ENCODE measurements at regions not wholly inside any gene's neighbourhood (a gene's known extent, or its start where the extent isn't known, plus 50 kb on each side); places are given as distances from the start of the nearest gene placed in this dataset.
"Not testable (repeated sequence)": the region's sequence is repeated elsewhere in the genome, so short reads cannot be mapped to it uniquely, and the experiment has no call there.

DNA sequence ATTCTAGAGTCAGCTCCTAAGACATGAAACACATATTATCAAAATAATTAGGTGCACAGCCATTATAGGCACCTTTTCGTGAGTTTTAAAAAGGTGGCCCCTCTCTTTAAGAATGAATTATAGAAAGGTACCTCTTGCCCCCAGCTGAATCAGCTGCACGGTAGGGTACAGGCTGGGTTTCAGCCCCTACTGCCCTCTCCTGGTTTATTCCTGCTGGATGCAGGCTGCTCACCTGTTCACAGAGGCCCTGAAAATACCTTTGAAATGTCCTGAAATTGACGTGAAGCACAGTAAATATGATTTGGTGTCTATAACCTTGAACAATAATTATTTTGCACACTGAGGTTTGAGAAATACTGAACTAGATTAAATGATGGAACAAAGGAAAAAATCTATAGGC is 504.8 kb upstream of the SGCD start:
- H3K4me1 Mint-ChIP-seq = no peaks in the 10 kb centered on the region
- ChIA-PET POLR2A (no interaction called here), CTCF (no interaction called here)
- no peaks in the 10 kb centered on the region for H3K36me3 Mint-ChIP-seq (ENCODE audit: low read depth)
- no peak overlapping the region for H3K27ac Mint-ChIP-seq
- DNase-seq = no peak
- no peaks in the 10 kb centered on the region for H3K27me3 Mint-ChIP-seq
- H3K9me3 Mint-ChIP-seq = no peaks in the 10 kb centered on the region
- no peak overlapping the region for H3K4me3 Mint-ChIP-seq

DNA sequence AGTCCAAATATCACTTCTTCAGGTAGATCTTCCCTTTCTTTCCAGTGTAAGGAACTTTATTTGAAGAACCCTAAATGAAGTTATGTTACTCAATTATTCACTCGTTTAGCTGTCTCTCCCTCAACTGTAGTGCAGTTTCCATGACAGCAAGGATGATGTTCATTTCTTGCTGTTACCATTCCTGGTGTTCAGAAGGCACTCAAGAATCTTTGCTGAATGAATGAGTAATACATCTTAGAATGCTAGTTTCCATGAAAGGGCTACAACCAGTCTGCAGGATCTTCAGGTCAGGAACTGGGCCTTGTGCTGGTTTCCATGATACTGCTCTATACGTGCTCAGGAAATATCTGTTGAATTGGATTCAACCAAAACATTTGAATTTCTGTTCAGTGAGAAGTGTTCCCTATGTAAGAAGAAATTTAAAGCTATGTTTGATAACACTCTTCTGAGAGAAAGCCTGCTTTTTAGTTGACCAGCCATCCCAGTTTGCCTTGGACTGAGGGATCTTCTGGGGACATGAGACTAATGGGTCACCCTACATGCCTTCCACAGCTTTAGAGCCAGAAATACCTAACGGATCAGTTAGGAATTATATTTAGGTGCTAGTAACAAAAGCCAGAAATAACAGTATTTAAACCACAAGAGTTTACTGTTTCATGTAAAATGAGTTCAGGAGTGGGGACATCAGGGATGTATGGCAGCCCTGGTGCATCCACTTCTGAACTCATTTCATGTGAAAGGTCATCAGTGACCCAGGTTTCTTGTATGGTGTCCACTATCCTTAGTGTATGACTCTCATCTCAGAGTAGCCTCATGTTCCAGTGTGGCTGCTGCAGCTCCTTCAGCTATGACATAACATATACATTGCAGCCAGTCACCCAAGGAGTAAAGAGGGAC is 500.1 kb upstream of the SGCD start:
- Mint-ChIP-seq H3K27me3 (no peaks in the 10 kb centered on the region), H3K27ac (no peak overlapping the region), H3K4me3 (no peak overlapping the region), H3K4me1 (peaks cover 2% of the 10 kb centered on the region), H3K36me3 (ENCODE audit: low read depth) (no peaks in the 10 kb centered on the region), H3K9me3 (no peaks in the 10 kb centered on the region)
- ChIA-PET CTCF (no interaction called here), POLR2A (no interaction called here)
- DNase-seq = no peak

DNA sequence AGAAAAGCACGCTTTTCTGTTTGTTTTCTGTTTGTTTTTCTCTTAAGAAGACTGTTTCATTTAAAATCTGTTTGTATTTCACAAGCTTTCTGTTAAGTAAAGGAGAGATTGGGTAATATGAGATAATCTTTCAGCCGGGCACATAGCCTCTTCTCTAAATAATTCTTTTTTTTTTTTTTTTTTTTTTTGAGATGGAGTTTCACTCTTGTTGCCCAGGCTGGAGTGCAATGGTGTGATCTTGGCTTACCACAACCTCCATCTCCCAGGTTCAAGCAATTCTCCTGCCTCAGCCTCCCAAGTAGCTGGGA is 499.5 kb upstream of the SGCD start:
- CTCF ChIA-PET = not testable (repeated sequence)

DNA sequence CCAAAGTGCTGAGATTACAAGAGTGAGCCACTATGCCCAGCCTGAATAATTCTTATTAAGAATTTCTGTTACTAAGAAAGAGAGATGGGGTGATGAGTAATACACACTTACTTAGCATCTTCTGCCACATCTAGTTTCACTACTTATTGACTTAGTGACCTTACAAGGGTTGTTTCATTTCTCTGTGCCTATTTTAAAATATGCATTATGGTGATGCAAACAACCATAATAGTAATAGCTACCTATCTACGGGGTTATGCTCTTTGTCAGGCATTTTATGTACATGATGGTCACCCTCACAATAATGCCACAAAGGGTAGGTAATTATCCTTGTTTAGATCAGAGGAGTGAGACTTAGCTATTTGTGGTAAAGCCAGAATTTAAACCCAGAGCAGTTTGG is 499.0 kb upstream of the SGCD start:
- CTCF ChIA-PET = no interaction called here

More for the DNA sequence above, 499.5 kb upstream of the SGCD start:
- H3K9me3 Mint-ChIP-seq; H3K4me3 Mint-ChIP-seq; DNase-seq; H3K36me3 Mint-ChIP-seq (ENCODE audit: low read depth); H3K4me1 Mint-ChIP-seq; H3K27ac Mint-ChIP-seq; H3K27me3 Mint-ChIP-seq: not testable (repeated sequence)
- POLR2A ChIA-PET = interaction anchor here (0.9 kb wide), 1 partner anchor 9 kb away, joined by 3 read pairs; no protein-coding TSS in a partner anchor

DNA sequence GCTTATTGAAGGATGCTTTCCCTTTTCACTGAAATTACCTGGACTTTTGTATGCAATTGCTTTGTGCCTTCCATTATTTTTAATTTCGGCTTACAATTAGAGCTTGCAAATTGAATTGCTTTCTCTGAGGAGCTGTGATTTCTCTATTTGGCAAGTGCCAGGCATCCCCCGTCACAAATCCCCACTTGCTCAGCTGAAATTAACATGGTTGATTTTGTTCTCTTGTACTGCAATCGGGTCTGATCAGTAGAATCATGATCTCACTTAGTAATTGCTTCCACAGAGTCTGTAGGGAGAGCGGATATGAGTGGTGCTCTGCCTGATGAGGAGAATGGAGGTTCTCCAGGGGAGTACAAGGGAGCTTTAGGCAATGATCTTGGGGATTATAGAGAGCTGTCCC is 495.5 kb upstream of the SGCD start:
- H3K4me3 Mint-ChIP-seq = no peak overlapping the region
- H3K4me1 Mint-ChIP-seq = peaks cover 2% of the 10 kb centered on the region
- DNase-seq = no peak
- no peak overlapping the region for H3K27ac Mint-ChIP-seq
- H3K9me3 Mint-ChIP-seq = no peaks in the 10 kb centered on the region
- ChIA-PET POLR2A (no interaction called here), CTCF (no interaction called here)
- H3K27me3 Mint-ChIP-seq = no peaks in the 10 kb centered on the region
- no peaks in the 10 kb centered on the region for H3K36me3 Mint-ChIP-seq (ENCODE audit: low read depth)

More for the DNA sequence above, 499.0 kb upstream of the SGCD start:
- no peak overlapping the region for H3K4me3 Mint-ChIP-seq
- POLR2A ChIA-PET = interaction anchor here (0.9 kb wide), 1 partner anchor 9 kb away, joined by 3 read pairs; no protein-coding TSS in a partner anchor
- H3K9me3 Mint-ChIP-seq = no peaks in the 10 kb centered on the region
- peaks cover 2% of the 10 kb centered on the region for H3K4me1 Mint-ChIP-seq
- DNase-seq = no peak
- no peaks in the 10 kb centered on the region for H3K27me3 Mint-ChIP-seq
- H3K36me3 Mint-ChIP-seq (ENCODE audit: low read depth) = no peaks in the 10 kb centered on the region
- no peak overlapping the region for H3K27ac Mint-ChIP-seq

DNA sequence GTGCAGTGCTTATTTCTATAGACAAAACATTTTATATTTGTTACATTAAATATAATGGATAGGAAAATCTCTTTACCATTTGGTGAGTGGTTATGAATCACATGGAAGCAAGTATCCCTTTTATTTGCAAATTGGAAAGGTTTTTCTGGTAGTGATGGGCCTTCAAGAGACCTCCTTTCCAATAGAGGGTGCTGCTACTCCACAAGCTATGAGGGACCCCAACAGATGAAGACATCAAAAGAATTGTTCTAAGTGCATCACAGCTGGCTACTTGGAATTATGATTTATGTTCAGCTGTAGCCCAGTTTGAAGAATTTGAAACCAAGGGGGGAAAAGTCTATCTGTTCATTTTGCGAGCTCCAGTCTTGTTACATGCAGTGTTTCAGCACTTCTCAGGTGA is 493.7 kb upstream of the SGCD start:
- no peak overlapping the region for H3K4me3 Mint-ChIP-seq
- no peak overlapping the region for H3K27ac Mint-ChIP-seq
- no peak for DNase-seq
- H3K9me3 Mint-ChIP-seq = no peaks in the 10 kb centered on the region
- H3K27me3 Mint-ChIP-seq = no peaks in the 10 kb centered on the region
- ChIA-PET CTCF (no interaction called here), POLR2A (no interaction called here)
- no peaks in the 10 kb centered on the region for H3K36me3 Mint-ChIP-seq (ENCODE audit: low read depth)
- no peaks in the 10 kb centered on the region for H3K4me1 Mint-ChIP-seq

DNA sequence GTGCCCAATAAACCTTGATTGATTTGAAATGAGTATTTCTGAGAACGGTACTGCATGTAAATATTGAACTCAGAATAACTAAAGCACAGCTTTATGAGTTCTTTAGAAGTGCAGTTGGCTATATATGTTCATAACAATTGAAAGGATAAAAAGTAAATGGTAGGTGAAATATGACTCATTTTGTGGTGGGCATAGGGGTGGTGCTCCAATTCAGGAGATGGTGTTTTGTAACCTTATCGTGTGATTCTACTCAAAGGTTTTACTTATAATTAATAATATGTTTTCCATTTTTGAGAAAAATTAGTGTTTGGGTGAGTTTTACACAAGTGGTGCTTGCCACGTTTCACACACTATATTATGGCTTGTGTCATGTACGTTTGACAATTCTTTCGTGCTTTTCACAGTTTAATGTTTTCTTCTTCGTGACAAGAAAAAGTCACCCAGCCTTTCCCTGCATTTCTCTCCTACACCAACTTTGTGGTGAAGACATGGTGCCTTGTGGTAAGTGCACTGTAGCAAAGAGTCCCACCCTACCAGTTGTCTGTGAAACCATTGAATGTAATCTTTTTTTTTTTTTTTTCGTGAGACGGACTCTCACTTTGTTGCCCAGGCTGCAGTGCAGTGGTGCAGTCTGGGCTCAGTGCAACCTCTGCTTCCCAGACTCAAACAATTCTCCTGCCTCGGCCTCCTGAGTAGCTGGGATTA is 492.5 kb upstream of the SGCD start:
- ChIA-PET POLR2A (no interaction called here), CTCF (no interaction called here)
- H3K4me1 Mint-ChIP-seq = no peaks in the 10 kb centered on the region
- DNase-seq = no peak
- no peaks in the 10 kb centered on the region for H3K27me3 Mint-ChIP-seq
- H3K36me3 Mint-ChIP-seq (ENCODE audit: low read depth) = no peaks in the 10 kb centered on the region
- no peak overlapping the region for H3K4me3 Mint-ChIP-seq
- no peak overlapping the region for H3K27ac Mint-ChIP-seq
- H3K9me3 Mint-ChIP-seq = no peaks in the 10 kb centered on the region

DNA sequence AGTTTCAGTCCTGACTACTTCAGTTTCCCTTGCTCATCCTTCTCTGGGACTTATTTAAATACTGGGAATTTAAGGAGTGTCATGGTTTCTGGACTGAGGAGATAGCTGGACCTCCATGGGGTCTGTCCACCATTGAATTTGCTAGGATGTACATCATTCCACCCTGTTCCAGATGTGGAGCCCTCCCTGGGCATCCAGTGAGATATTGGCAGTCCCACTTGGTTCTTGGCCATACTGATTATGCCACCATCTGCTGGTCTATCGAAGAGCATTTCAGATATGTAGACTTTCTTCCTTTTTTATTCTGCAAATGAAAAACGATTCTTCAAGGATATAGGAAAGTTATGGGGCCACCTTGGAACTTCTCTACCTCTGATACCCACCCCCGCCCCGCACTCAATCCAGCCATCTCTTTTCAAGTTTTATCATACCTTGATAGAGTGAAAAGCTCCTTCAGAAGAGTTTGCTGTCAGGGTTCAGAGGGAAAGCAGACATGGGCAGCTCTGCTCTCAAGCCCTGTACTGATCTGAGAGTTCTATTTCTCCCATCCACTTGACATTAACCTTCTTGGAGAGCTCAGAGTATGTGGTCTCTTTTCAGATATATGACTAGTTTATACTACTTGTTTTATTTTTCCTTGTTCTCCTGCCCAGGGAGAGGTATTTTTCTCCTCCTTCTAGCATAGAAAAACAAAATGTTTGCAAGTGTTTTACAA is 490.7 kb upstream of the SGCD start:
- no peak overlapping the region for H3K27ac Mint-ChIP-seq
- H3K36me3 Mint-ChIP-seq (ENCODE audit: low read depth) = no peaks in the 10 kb centered on the region
- CTCF ChIA-PET = no interaction called here
- H3K27me3 Mint-ChIP-seq = no peaks in the 10 kb centered on the region
- H3K4me1 Mint-ChIP-seq = no peaks in the 10 kb centered on the region
- no peak overlapping the region for H3K4me3 Mint-ChIP-seq
- no peaks in the 10 kb centered on the region for H3K9me3 Mint-ChIP-seq
- DNase-seq = no peak
- POLR2A ChIA-PET = interaction anchor here (0.7 kb wide), 1 partner anchor 8 kb away, joined by 3 read pairs; no protein-coding TSS in a partner anchor

DNA sequence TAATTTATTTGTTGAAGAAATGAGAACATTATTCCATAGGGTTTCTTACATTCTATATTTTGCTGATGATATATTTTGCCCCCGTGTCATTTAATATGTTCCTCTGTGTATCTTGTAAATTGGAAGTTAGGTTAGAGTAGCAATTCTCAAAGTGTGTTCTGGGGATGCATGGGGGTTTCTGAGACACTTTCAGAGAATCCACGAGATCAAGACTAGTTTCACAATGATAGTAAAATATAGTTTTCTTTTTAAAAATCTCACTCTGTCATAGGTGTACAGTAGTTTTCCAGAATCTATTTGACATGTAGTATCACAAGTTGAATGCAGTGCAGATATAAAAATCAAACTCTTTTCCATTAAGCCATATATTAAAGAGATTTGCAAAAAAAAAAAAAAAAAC is 488.6 kb upstream of the SGCD start:
- H3K4me1 Mint-ChIP-seq = no peaks in the 10 kb centered on the region
- POLR2A ChIA-PET = no interaction called here

DNA sequence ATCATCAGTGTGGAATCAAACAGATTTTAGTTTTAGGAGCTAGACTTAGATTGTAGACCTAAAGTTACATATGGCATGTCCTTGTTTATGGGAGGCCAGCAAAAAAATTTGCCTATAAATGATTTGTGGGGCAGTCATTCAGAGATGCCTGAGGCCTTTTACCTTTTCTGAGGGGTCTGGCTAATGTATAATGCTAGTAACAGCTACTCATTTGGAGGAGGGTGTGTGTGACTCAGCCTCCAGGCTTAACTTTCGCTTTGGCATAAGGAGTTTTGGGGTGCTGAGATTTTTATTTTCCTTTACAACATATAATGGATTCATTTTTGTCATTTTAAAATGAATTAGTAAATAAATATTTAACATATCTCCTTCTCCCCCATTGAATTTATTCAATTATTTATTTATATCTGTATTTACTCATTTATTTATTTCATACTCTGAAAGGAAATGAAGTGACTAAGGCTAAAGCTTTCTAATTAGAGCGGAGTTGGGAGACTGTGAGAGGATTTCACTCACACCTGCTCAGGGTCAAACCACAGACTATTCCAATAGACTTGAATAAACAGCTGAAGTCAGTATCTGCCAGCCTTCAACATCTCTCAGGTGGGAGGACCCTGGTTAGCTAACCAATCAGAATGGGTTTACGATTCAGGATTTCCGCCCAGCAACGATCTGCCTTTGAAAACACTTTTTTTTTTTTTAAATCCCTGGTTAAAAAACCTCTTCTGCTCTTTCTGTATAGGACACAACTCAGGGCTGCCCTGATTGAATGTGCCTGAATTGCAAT is 487.5 kb upstream of the SGCD start:
- Mint-ChIP-seq H3K27me3 (no peaks in the 10 kb centered on the region), H3K36me3 (ENCODE audit: low read depth) (no peaks in the 10 kb centered on the region), H3K4me3 (no peak overlapping the region), H3K27ac (no peak overlapping the region), H3K4me1 (no peaks in the 10 kb centered on the region), H3K9me3 (no peaks in the 10 kb centered on the region)
- ChIA-PET CTCF (interaction anchor here (0.6 to 0.7 kb wide), 2 partner anchors 387 to 951 kb away, joined by 3 read pairs; no protein-coding TSS in a partner anchor), POLR2A (no interaction called here)
- no peak for DNase-seq

More for the DNA sequence above, 488.6 kb upstream of the SGCD start:
- CTCF ChIA-PET = interaction anchor here (0.6 to 0.7 kb wide), 2 partner anchors 386 to 950 kb away, joined by 3 read pairs; no protein-coding TSS in a partner anchor
- no peaks in the 10 kb centered on the region for H3K27me3 Mint-ChIP-seq
- H3K27ac Mint-ChIP-seq = no peak overlapping the region
- no peak overlapping the region for H3K4me3 Mint-ChIP-seq
- no peaks in the 10 kb centered on the region for H3K36me3 Mint-ChIP-seq (ENCODE audit: low read depth)
- H3K9me3 Mint-ChIP-seq = no peaks in the 10 kb centered on the region
- DNase-seq = no peak

DNA sequence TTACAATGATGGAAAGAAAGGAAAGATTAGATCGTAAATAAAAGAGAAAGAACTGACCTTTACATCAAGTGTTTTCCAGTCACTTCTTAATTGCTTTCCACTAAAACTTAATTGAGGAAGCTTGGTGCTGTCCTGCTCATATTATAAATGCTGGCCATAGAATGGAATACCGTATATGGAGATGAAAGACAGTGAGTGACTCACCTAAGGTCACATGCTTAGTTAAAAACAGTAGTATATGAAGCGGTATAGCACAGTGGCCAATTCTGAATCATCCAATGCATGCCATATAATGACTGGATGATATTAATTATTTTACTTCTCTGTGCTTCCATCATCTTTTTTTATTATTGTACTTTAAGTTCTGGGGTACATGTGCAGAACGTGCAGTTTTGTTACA is 482.4 kb upstream of the SGCD start:
- ChIA-PET CTCF (no interaction called here), POLR2A (no interaction called here)
- Mint-ChIP-seq H3K27me3 (no peaks in the 10 kb centered on the region), H3K27ac (no peak overlapping the region), H3K4me3 (no peak overlapping the region), H3K9me3 (no peaks in the 10 kb centered on the region), H3K4me1 (no peaks in the 10 kb centered on the region), H3K36me3 (ENCODE audit: low read depth) (no peaks in the 10 kb centered on the region)
- DNase-seq = no peak

DNA sequence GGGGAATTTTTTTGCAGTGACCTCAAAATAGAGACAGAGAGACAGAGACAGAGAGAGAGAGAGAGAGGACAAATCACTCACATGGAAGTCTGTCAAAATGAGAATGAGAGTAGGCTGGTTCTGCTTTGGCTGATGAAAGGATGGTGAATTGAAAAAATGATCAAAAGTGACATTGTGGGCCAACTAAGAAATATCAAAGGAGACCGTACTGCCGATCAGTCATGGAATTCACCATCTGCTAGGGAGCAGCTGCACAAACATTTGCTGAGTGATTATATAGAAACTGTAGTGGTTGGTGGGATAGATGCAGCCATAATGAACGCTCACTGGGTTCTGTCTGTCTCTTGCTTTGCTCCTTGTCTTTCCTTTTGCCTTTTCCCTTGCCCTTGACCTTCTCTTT is 476.6 kb upstream of the SGCD start:
- Mint-ChIP-seq H3K27me3 (no peaks in the 10 kb centered on the region), H3K36me3 (ENCODE audit: low read depth) (no peaks in the 10 kb centered on the region), H3K4me3 (no peak overlapping the region), H3K27ac (no peak overlapping the region), H3K4me1 (no peaks in the 10 kb centered on the region), H3K9me3 (no peaks in the 10 kb centered on the region)
- no peak for DNase-seq
- POLR2A ChIA-PET = no interaction called here
- CTCF ChIA-PET = no interaction called here

DNA sequence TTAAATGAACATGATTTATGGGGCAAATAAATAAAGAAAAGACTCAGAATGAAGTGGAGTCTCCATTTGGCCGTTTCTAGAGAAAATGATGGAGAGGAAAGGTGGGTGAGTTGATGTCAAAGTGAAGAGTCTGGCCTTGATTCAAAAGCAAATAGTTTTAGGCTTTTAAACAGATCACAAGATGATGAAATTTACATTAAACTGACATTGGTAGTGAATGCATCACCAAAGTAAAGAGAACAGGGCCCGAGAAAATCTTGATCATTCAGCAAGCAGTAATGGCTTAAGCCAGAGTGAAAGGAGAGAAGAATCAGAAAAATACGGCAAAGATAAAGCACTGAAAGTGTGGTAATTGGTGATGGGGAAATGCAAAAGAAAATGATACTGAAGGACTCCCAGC is 460.0 kb upstream of the SGCD start:
- no peak for DNase-seq
- H3K36me3 Mint-ChIP-seq (ENCODE audit: low read depth) = no peaks in the 10 kb centered on the region
- H3K4me3 Mint-ChIP-seq = no peak overlapping the region
- POLR2A ChIA-PET = no interaction called here
- no peak overlapping the region for H3K27ac Mint-ChIP-seq
- no peaks in the 10 kb centered on the region for H3K9me3 Mint-ChIP-seq
- no peaks in the 10 kb centered on the region for H3K4me1 Mint-ChIP-seq
- CTCF ChIA-PET = no interaction called here
- no peaks in the 10 kb centered on the region for H3K27me3 Mint-ChIP-seq
